ENCODE measurements at regions not wholly inside any gene's neighbourhood (a gene's known extent, or its start where the extent isn't known, plus 50 kb on each side); places are given as distances from the start of the nearest gene placed in this dataset.

- no peak for DNase-seq (ENCODE audit: low spot score)
- H3K4me3 ChIP-seq: no peak overlapping the region
- TF ChIP-seq CTCF (IDR thresholded peaks at IDR 0.05): no peak
- no peak overlapping the region for H3K27ac ChIP-seq
Observed at GRCh38 chr18:52130624-52131301, 209.2 kb upstream of the DCC start.

- DNase-seq (ENCODE audit: low spot score): no peak
- TF ChIP-seq CTCF (IDR thresholded peaks at IDR 0.05): no peak
- H3K4me3 ChIP-seq: no peak overlapping the region
- no peak overlapping the region for H3K27ac ChIP-seq
Observed at GRCh38 chr18:52131845-52132244, 208.2 kb upstream of the DCC start.

- DNase-seq (ENCODE audit: low spot score): no peak
- TF ChIP-seq CTCF (IDR thresholded peaks at IDR 0.05): no peak
- no peak overlapping the region for H3K4me3 ChIP-seq
- no peak overlapping the region for H3K27ac ChIP-seq
Observed at GRCh38 chr18:52136532-52136931, 203.5 kb upstream of the DCC start.

- Histone ChIP-seq H3K4me3 (no peak overlapping the region), H3K27ac (no peak overlapping the region)
- no peak for DNase-seq (ENCODE audit: low spot score)
- no peak for TF ChIP-seq CTCF (IDR thresholded peaks at IDR 0.05)
Observed at GRCh38 chr18:52140986-52141385, 199.0 kb upstream of the DCC start.

- no peak overlapping the region for H3K4me3 ChIP-seq
- no peak overlapping the region for H3K27ac ChIP-seq
- no peak for DNase-seq (ENCODE audit: low spot score)
- no peak for TF ChIP-seq CTCF (IDR thresholded peaks at IDR 0.05)
Observed at GRCh38 chr18:52150050-52150449, 189.9 kb upstream of the DCC start.

GRCh38 chr18:52152036-52152435 is 188.0 kb upstream of the DCC start:
- DNase-seq (ENCODE audit: low spot score): no peak
- Histone ChIP-seq H3K4me3 (no peak overlapping the region), H3K27ac (no peak overlapping the region)
- TF ChIP-seq CTCF (IDR thresholded peaks at IDR 0.05): no peak

- H3K4me3 ChIP-seq: no peak overlapping the region
- DNase-seq (ENCODE audit: low spot score): no peak
- TF ChIP-seq CTCF (IDR thresholded peaks at IDR 0.05): no peak
- no peak overlapping the region for H3K27ac ChIP-seq
Observed at GRCh38 chr18:52156166-52156565, 183.8 kb upstream of the DCC start.

All from coronary artery (tissue), 2 donors.